Effector memory CD8-positive, alpha-beta T cell (primary cell): ENCODE measurements at regions not wholly inside any gene's neighbourhood (a gene's known extent, or its start where the extent isn't known, plus 50 kb on each side); places are given as distances from the start of the nearest gene placed in this dataset.

Experiments used
- ATAC-seq: fragments of 150-1000 bp; cut with Tn5 transposase; replicated peaks from 2 replicates; pipeline ENCODE4 v1.10.0; 2021; ENCODE audit warnings: mild to moderate bottlenecking, moderate library complexity
- DNase-seq, 3 experiments: peaks; one replicate each; pipeline ENCODE4 v3.0.0; 2021
- H3K27ac Mint-ChIP-seq, 2 donors: one replicate each; pipeline ENCODE4 v1.8.0; 2022; ENCODE audit warnings: mild to moderate bottlenecking in 2 of 2, mixed read lengths in 2 of 2, moderate library complexity in 2 of 2
- H3K27me3 Mint-ChIP-seq, 2 donors: one replicate each; pipeline ENCODE4 v1.8.0; 2022; ENCODE audit warnings: mixed read lengths in 2 of 2
- H3K36me3 Mint-ChIP-seq: one replicate; pipeline ENCODE4 v1.8.0; 2022; ENCODE audit warnings: mild to moderate bottlenecking, moderate library complexity, mixed read lengths; ENCODE audit not compliant: insufficient read depth
- H3K4me1 Mint-ChIP-seq, 2 donors: one replicate each; pipeline ENCODE4 v1.8.0; 2022; ENCODE audit warnings: low read depth in 2 of 2, mixed read lengths in 2 of 2
- H3K4me3 Mint-ChIP-seq, 2 donors: one replicate each; pipeline ENCODE4 v1.8.0; 2022; ENCODE audit warnings: mild to moderate bottlenecking in 2 of 2, mixed read lengths in 2 of 2, moderate library complexity in 2 of 2
- H3K9me3 Mint-ChIP-seq, 2 donors: one replicate each; pipeline ENCODE4 v1.8.0; 2022; ENCODE audit warnings: mixed read lengths in 2 of 2

GRCh38 chr10:108689891-108690290 is 1233.4 kb downstream of the XPNPEP1 start:
- no peak overlapping the region for H3K4me3 Mint-ChIP-seq
- H3K27ac Mint-ChIP-seq = no peak overlapping the region
- peaks cover 8 to 11% of the 10 kb centered on the region in 2 donors for H3K9me3 Mint-ChIP-seq
- H3K4me1 Mint-ChIP-seq = no peaks in the 10 kb centered on the region
- H3K36me3 Mint-ChIP-seq = peaks cover 5% of the 10 kb centered on the region
- no peaks in the 10 kb centered on the region for H3K27me3 Mint-ChIP-seq
- ATAC-seq (no peak), DNase-seq (no peak)

- ATAC-seq = no peak
- H3K27me3 Mint-ChIP-seq = no peaks in the 10 kb centered on the region
- peaks cover 7 to 9% of the 10 kb centered on the region in 2 donors for H3K9me3 Mint-ChIP-seq
Observed at GRCh38 chr10:108688314-108688713, 1235.0 kb downstream of the XPNPEP1 start.

GRCh38 chr10:108685863-108686531 is 1237.3 kb downstream of the XPNPEP1 start:
- ATAC-seq (no peak), DNase-seq (no peak)
- Mint-ChIP-seq H3K27ac (no peak overlapping the region), H3K27me3 (no peaks in the 10 kb centered on the region), H3K4me1 (no peaks in the 10 kb centered on the region), H3K9me3 (peaks cover 7 to 12% of the 10 kb centered on the region in 2 donors), H3K36me3 (no peaks in the 10 kb centered on the region), H3K4me3 (no peak overlapping the region)

More at GRCh38 chr10:108688314-108688713, 1235.0 kb downstream of the XPNPEP1 start:
- Mint-ChIP-seq H3K4me3 (no peak overlapping the region), H3K27ac (no peak overlapping the region), H3K36me3 (no peaks in the 10 kb centered on the region), H3K4me1 (no peaks in the 10 kb centered on the region)
- DNase-seq = no peak

- Mint-ChIP-seq H3K27me3 (no peaks in the 10 kb centered on the region), H3K27ac (no peak overlapping the region), H3K9me3 (peaks cover 7 to 12% of the 10 kb centered on the region in 2 donors), H3K4me3 (no peak overlapping the region), H3K4me1 (no peaks in the 10 kb centered on the region), H3K36me3 (peaks cover 3% of the 10 kb centered on the region)
- DNase-seq (no peak), ATAC-seq (no peak)
Observed at GRCh38 chr10:108684431-108684830, 1238.9 kb downstream of the XPNPEP1 start.

- DNase-seq (no peak), ATAC-seq (no peak)
- Mint-ChIP-seq H3K36me3 (no peaks in the 10 kb centered on the region), H3K27ac (no peak overlapping the region), H3K9me3 (peaks cover 3 to 15% of the 10 kb centered on the region in 2 donors), H3K4me1 (no peaks in the 10 kb centered on the region), H3K27me3 (no peaks in the 10 kb centered on the region), H3K4me3 (no peak overlapping the region)
Observed at GRCh38 chr10:108673741-108674140, 1249.6 kb downstream of the XPNPEP1 start.

GRCh38 chr10:108663587-108663986 is 1259.7 kb downstream of the XPNPEP1 start:
- H3K36me3 Mint-ChIP-seq = no peaks in the 10 kb centered on the region
- peaks cover 8 to 12% of the 10 kb centered on the region in 2 donors for H3K9me3 Mint-ChIP-seq
- no peak for ATAC-seq
- no peak overlapping the region for H3K27ac Mint-ChIP-seq
- no peaks in the 10 kb centered on the region for H3K4me1 Mint-ChIP-seq
- H3K27me3 Mint-ChIP-seq = no peaks in the 10 kb centered on the region
- H3K4me3 Mint-ChIP-seq = no peak overlapping the region
- DNase-seq = no peak

- no peaks in the 10 kb centered on the region for H3K36me3 Mint-ChIP-seq
- H3K27ac Mint-ChIP-seq = no peak overlapping the region
- H3K27me3 Mint-ChIP-seq = no peaks in the 10 kb centered on the region
- H3K4me3 Mint-ChIP-seq = no peak overlapping the region
- no peak for DNase-seq
- no peak for ATAC-seq
- no peaks in the 10 kb centered on the region for H3K4me1 Mint-ChIP-seq
- peaks cover 8 to 14% of the 10 kb centered on the region in 2 donors for H3K9me3 Mint-ChIP-seq
Observed at GRCh38 chr10:108662975-108663374, 1260.3 kb downstream of the XPNPEP1 start.

- Mint-ChIP-seq H3K27ac (no peak overlapping the region), H3K4me3 (no peak overlapping the region), H3K9me3 (peaks cover 11 to 18% of the 10 kb centered on the region in 2 donors)
Observed at GRCh38 chr10:108655057-108655456, 1268.3 kb downstream of the XPNPEP1 start.

GRCh38 chr10:108653531-108653930 is 1269.8 kb downstream of the XPNPEP1 start:
- Mint-ChIP-seq H3K9me3 (peaks cover 10 to 11% of the 10 kb centered on the region in 2 donors), H3K27me3 (no peaks in the 10 kb centered on the region), H3K27ac (no peak overlapping the region), H3K4me3 (no peak overlapping the region), H3K36me3 (peaks cover 2% of the 10 kb centered on the region), H3K4me1 (no peaks in the 10 kb centered on the region)
- DNase-seq (no peak), ATAC-seq (no peak)

More at GRCh38 chr10:108655057-108655456, 1268.3 kb downstream of the XPNPEP1 start:
- Mint-ChIP-seq H3K4me1 (no peaks in the 10 kb centered on the region), H3K27me3 (no peaks in the 10 kb centered on the region), H3K36me3 (no peaks in the 10 kb centered on the region)
- ATAC-seq (no peak), DNase-seq (no peak)

- Mint-ChIP-seq H3K36me3 (no peaks in the 10 kb centered on the region), H3K4me1 (no peaks in the 10 kb centered on the region), H3K27ac (no peak overlapping the region), H3K9me3 (peaks cover 12 to 30% of the 10 kb centered on the region in 2 donors), H3K4me3 (no peak overlapping the region), H3K27me3 (no peaks in the 10 kb centered on the region)
- ATAC-seq (no peak), DNase-seq (no peak)
Observed at GRCh38 chr10:108639010-108639409, 1284.3 kb downstream of the XPNPEP1 start.

GRCh38 chr10:108638225-108638624 is 1285.1 kb downstream of the XPNPEP1 start:
- H3K27ac Mint-ChIP-seq = no peak overlapping the region
- no peaks in the 10 kb centered on the region for H3K27me3 Mint-ChIP-seq
- ATAC-seq (no peak), DNase-seq (no peak)
- H3K4me1 Mint-ChIP-seq = no peaks in the 10 kb centered on the region
- no peak overlapping the region for H3K4me3 Mint-ChIP-seq
- H3K36me3 Mint-ChIP-seq = no peaks in the 10 kb centered on the region
- H3K9me3 Mint-ChIP-seq = peaks cover 14 to 29% of the 10 kb centered on the region in 2 donors

GRCh38 chr10:108633046-108633445 is 1290.3 kb downstream of the XPNPEP1 start:
- Mint-ChIP-seq H3K27ac (no peak overlapping the region), H3K9me3 (peaks cover 13 to 38% of the 10 kb centered on the region in 2 donors), H3K36me3 (no peaks in the 10 kb centered on the region), H3K27me3 (no peaks in the 10 kb centered on the region), H3K4me1 (no peaks in the 10 kb centered on the region), H3K4me3 (no peak overlapping the region)
- ATAC-seq (no peak), DNase-seq (no peak)

GRCh38 chr10:108632144-108632543 is 1291.2 kb downstream of the XPNPEP1 start:
- no peak overlapping the region for H3K4me3 Mint-ChIP-seq
- H3K27ac Mint-ChIP-seq = no peak overlapping the region
- H3K4me1 Mint-ChIP-seq = no peaks in the 10 kb centered on the region
- H3K36me3 Mint-ChIP-seq = no peaks in the 10 kb centered on the region
- ATAC-seq (no peak), DNase-seq (no peak)
- no peaks in the 10 kb centered on the region for H3K27me3 Mint-ChIP-seq
- H3K9me3 Mint-ChIP-seq = peaks cover 15 to 39% of the 10 kb centered on the region in 2 donors

GRCh38 chr10:108631332-108631731 is 1292.0 kb downstream of the XPNPEP1 start:
- no peaks in the 10 kb centered on the region for H3K36me3 Mint-ChIP-seq
- no peak for DNase-seq
- no peaks in the 10 kb centered on the region for H3K4me1 Mint-ChIP-seq
- no peak overlapping the region for H3K4me3 Mint-ChIP-seq
- H3K9me3 Mint-ChIP-seq = peaks cover 16 to 45% of the 10 kb centered on the region in 2 donors
- H3K27me3 Mint-ChIP-seq = no peaks in the 10 kb centered on the region
- H3K27ac Mint-ChIP-seq = no peak overlapping the region
- no peak for ATAC-seq
